SU-DHL-6 (cell line): ENCODE measurements at regions not wholly inside any gene's neighbourhood (a gene's known extent, or its start where the extent isn't known, plus 50 kb on each side); places are given as distances from the start of the nearest gene placed in this dataset.

ENCODE experiments used
- H2AFZ ChIP-seq: fragments of 200-600 bp; sonication (generic); 2 replicates; pipeline ENCODE4 v1.6.1; 2014; ENCODE audit warnings: low read depth, mild to moderate bottlenecking, moderate library complexity, mixed read lengths, antibody characterized with exemption, low read length; ENCODE audit not compliant: severe bottlenecking
- H3F3A ChIP-seq: fragments of 200-600 bp; shearing (Covaris generic); 2 replicates; pipeline ENCODE4 v1.6.0; 2016; ENCODE audit warnings: antibody characterized with exemption, mild to moderate bottlenecking; ENCODE audit not compliant: insufficient read depth
- H3K27ac ChIP-seq: fragments of 200-600 bp; sonication (generic); 2 replicates; pipeline ENCODE4 v1.5.1; 2016; ENCODE audit warnings: low read depth, mild to moderate bottlenecking, low read length, moderate library complexity, mixed read lengths
- H3K27me3 ChIP-seq: fragments of 200-600 bp; sonication (generic), shearing (Covaris generic); 2 replicates; pipeline ENCODE4 v1.6.0; 2014; ENCODE audit warnings: mild to moderate bottlenecking, low read length
- H3K36me3 ChIP-seq: fragments of 200-600 bp; sonication (generic); 2 replicates; pipeline ENCODE4 v1.6.1; 2014; ENCODE audit warnings: mild to moderate bottlenecking, low read length, mixed read lengths
- H3K4me2 ChIP-seq: fragments of 300-600, 200-600 bp; shearing (Covaris generic), sonication (generic); 2 replicates; pipeline ENCODE4 v1.6.0; 2014; ENCODE audit warnings: low read length, low read depth, mild to moderate bottlenecking; ENCODE audit not compliant: poor library complexity, severe bottlenecking
- H3K4me3 ChIP-seq: fragments of 200-600 bp; sonication (generic); 2 replicates; pipeline ENCODE4 v1.5.1; 2014; ENCODE audit warnings: antibody characterized with exemption, low read length, mild to moderate bottlenecking, mixed read lengths; ENCODE audit not compliant: insufficient read depth, poor library complexity, severe bottlenecking
- H3K79me2 ChIP-seq: fragments of 200-600 bp; sonication (generic); 2 replicates; pipeline ENCODE4 v1.6.1; 2014; ENCODE audit warnings: mild to moderate bottlenecking, low read length, moderate library complexity; ENCODE audit not compliant: insufficient read depth
- H3K9ac ChIP-seq: fragments of 200-600 bp; sonication (generic); 2 replicates; pipeline ENCODE4 v1.7.0; 2014; ENCODE audit warnings: mild to moderate bottlenecking, low read length
- H3K9me2 ChIP-seq: fragments of 200-600 bp; sonication (generic); replicated peaks from 2 replicates; pipeline ENCODE4 v1.6.1; 2014; ENCODE audit warnings: low read length; ENCODE audit not compliant: insufficient read depth
- H3K9me3 ChIP-seq: fragments of 200-600 bp; sonication (generic); 2 replicates; pipeline ENCODE4 v1.6.1; 2014; ENCODE audit warnings: low read length, mixed read lengths; ENCODE audit not compliant: insufficient read depth
- H4K20me1 ChIP-seq: fragments of 200-600 bp; sonication (generic); 2 replicates; pipeline ENCODE4 v1.6.1; 2014; ENCODE audit warnings: low read depth, mild to moderate bottlenecking, antibody characterized with exemption, low read length, moderate library complexity, mixed read lengths
- EZH2phosphoT487 ChIP-seq: fragments of 200-600 bp; sonication (generic), shearing (Covaris generic); conservative IDR thresholded peaks from 2 replicates; pipeline ENCODE4 v1.6.1; 2018; ENCODE audit warnings: mild to moderate bottlenecking, antibody characterized with exemption, low read length, moderate library complexity, mixed read lengths
- TF ChIP-seq, protein P1 (sequence below): fragments of 200-600 bp; sonication (generic); IDR thresholded peaks from one replicate; pipeline ENCODE4 v1.5.1; 2017; ENCODE audit warnings: antibody characterized with exemption, mild to moderate bottlenecking, low read length, moderate library complexity; ENCODE audit not compliant: insufficient read depth, poor library complexity, severe bottlenecking

DNA sequence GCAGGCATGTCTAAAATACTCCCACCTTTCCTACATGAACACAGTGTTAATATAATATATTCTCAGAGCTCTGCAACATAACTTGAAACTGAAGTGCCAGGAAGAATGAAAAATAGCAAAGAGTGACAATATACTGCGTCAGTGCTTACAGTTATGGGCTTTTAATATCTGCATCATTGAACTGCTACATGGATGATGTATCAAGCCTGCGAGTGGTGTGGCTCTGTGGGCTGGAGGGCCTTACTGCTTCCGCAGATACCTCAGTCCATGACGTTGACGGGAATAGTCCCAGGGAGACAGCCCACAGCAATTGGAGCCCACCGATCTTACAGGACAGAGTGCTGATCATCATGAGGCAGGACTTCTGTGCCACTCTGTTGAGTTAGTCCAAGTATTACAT is 727.0 kb downstream of the NR2F2 start:
- Histone ChIP-seq H3K4me2 (no peak overlapping the region), H3K27ac (no peak overlapping the region), H3K36me3 (no peaks in the 10 kb centered on the region), H3K9ac (no peak overlapping the region), H3K27me3 (no peaks in the 10 kb centered on the region), H2AFZ (no peak overlapping the region), H3K4me3 (no peak overlapping the region), H3K79me2 (no peaks in the 10 kb centered on the region), H3F3A (no peaks in the 10 kb centered on the region), H3K9me3 (no peaks in the 10 kb centered on the region), H3K9me2 (no peaks in the 10 kb centered on the region), H4K20me1 (no peaks in the 10 kb centered on the region)
- TF ChIP-seq EZH2phosphoT487 = no peak
- TF ChIP-seq, protein P1, sequence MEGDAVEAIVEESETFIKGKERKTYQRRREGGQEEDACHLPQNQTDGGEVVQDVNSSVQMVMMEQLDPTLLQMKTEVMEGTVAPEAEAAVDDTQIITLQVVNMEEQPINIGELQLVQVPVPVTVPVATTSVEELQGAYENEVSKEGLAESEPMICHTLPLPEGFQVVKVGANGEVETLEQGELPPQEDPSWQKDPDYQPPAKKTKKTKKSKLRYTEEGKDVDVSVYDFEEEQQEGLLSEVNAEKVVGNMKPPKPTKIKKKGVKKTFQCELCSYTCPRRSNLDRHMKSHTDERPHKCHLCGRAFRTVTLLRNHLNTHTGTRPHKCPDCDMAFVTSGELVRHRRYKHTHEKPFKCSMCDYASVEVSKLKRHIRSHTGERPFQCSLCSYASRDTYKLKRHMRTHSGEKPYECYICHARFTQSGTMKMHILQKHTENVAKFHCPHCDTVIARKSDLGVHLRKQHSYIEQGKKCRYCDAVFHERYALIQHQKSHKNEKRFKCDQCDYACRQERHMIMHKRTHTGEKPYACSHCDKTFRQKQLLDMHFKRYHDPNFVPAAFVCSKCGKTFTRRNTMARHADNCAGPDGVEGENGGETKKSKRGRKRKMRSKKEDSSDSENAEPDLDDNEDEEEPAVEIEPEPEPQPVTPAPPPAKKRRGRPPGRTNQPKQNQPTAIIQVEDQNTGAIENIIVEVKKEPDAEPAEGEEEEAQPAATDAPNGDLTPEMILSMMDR = no peak

DNA sequence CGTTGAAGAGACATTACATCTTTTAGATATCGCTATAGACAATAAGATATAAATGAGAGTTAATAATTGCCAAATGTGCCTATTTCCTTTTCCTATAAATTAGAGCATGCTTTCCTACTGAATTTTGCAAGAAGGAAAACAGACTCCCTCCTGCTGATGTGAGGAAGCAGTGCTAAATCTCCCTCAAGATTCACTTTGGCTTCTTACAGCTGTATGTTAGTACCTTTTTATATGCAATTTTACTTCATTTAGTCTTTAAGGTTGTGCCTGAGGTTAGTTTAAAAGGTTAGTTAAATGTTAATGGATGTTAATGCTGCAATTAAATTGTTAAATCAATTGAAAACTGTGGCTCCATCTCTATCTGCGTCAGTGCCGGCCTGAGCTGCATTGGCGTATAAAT is 728.8 kb downstream of the NR2F2 start:
- TF ChIP-seq EZH2phosphoT487 = no peak
- TF ChIP-seq, protein P1 = no peak
- H4K20me1 ChIP-seq = no peaks in the 10 kb centered on the region

DNA sequence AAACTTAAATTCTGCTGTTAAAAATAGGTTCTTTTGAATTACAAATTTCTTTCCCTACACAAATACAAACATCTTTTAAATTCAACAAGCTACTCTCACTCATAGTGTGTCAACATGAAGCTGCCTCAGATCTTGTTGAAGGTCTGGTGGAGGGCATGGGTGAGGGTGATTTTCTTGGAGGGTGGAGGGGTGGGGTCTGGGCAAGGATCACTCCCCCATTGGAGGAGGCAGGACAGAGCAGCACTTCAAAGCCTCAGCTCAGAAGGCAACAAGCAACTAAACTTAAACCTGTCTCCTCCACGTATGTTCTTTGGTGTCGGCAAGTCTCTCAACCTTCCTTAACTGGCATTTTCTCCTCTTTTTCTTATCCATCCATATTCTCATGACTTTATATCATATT is 730.9 kb downstream of the NR2F2 start:
- H3K27ac ChIP-seq = no peak overlapping the region
- TF ChIP-seq, protein P1 = no peak
- TF ChIP-seq EZH2phosphoT487 = no peak
- no peaks in the 10 kb centered on the region for H3F3A ChIP-seq
- no peaks in the 10 kb centered on the region for H3K9me3 ChIP-seq
- no peak overlapping the region for H3K4me2 ChIP-seq
- H3K27me3 ChIP-seq = no peaks in the 10 kb centered on the region
- H3K4me3 ChIP-seq = no peak overlapping the region
- H4K20me1 ChIP-seq = no peaks in the 10 kb centered on the region
- H3K79me2 ChIP-seq = no peaks in the 10 kb centered on the region
- no peaks in the 10 kb centered on the region for H3K9me2 ChIP-seq
- H3K9ac ChIP-seq = no peak overlapping the region
- H3K36me3 ChIP-seq = no peaks in the 10 kb centered on the region
- H2AFZ ChIP-seq = no peak overlapping the region

More for the DNA sequence above, 728.8 kb downstream of the NR2F2 start:
- no peak overlapping the region for H2AFZ ChIP-seq
- H3K9ac ChIP-seq = no peak overlapping the region
- no peaks in the 10 kb centered on the region for H3K9me3 ChIP-seq
- H3K79me2 ChIP-seq = no peaks in the 10 kb centered on the region
- H3F3A ChIP-seq = no peaks in the 10 kb centered on the region
- no peak overlapping the region for H3K4me2 ChIP-seq
- H3K27me3 ChIP-seq = no peaks in the 10 kb centered on the region
- no peak overlapping the region for H3K27ac ChIP-seq
- H3K36me3 ChIP-seq = no peaks in the 10 kb centered on the region
- H3K9me2 ChIP-seq = no peaks in the 10 kb centered on the region
- no peak overlapping the region for H3K4me3 ChIP-seq
